GM12878 (cell line): ENCODE measurements at regions not wholly inside any gene's neighbourhood (a gene's known extent, or its start where the extent isn't known, plus 50 kb on each side); places are given as distances from the start of the nearest gene placed in this dataset.

Experiments used
- ATAC-seq: fragments of 200-7000 bp; cut with Tn5 transposase; 3 replicates; pipeline ENCODE4 v1.9.1; 2020; ENCODE audit warnings: mild to moderate bottlenecking, moderate library complexity
- BruUV-seq: library from RNA; stranded (reverse); fragments of 400-500 nt; replicated peaks from 2 replicates; lab custom pipeline; 2021; lab: Mats Ljungman, UMichigan
- CTCF ChIA-PET: fragments of 300-600 bp; sonication (Branson Sonifier 250); formaldehyde crosslinking; extraction: SDS; loops from one replicate; lab custom pipeline; 2021; ENCODE audit warnings: inconsistent platforms; lab: Yijun Ruan, JAX
- POLR2A ChIA-PET: fragments of 350-600 bp; formaldehyde crosslinking; extraction: SDS; loops from one replicate; lab custom pipeline; 2021; ENCODE audit warnings: inconsistent platforms; lab: Charles Lee
- RAD21 ChIA-PET: fragments of 300-600 bp; sonication (Branson Sonifier 250); formaldehyde crosslinking; loops from one replicate; lab custom pipeline; 2023; ENCODE audit warnings: antibody characterized with exemption; ENCODE audit not compliant: unreplicated experiment; lab: Charles Lee
- SMC1A ChIA-PET: fragments of 300-600 bp; sonication (Branson Sonifier 250); formaldehyde crosslinking; loops from one replicate; lab custom pipeline; 2023; ENCODE audit not compliant: unreplicated experiment, uncharacterized antibody; lab: Charles Lee
- DNase-seq: peaks from one replicate; pipeline ENCODE4 v3.0.0-alpha.2; 2011; ENCODE audit warnings: low read depth, low spot score
- FAIRE-seq: peaks from 3 replicates; lab custom pipeline; 2011; peaks lifted over from hg19 to GRCh38; lab: Jason Lieb, UNC
- H2AFZ ChIP-seq: 2 replicates; pipeline ENCODE4 v1.6.0; 2011; ENCODE audit warnings: low read depth, low read length, control low read depth; ENCODE audit not compliant: control insufficient read depth
- H3K27ac ChIP-seq: 2 replicates; pipeline ENCODE4 v1.5.1; 2011; ENCODE audit warnings: control low read depth; ENCODE audit not compliant: control insufficient read depth, insufficient read depth
- H3K27me3 ChIP-seq, 2 experiments: replicated peaks in 1 of 2; 2 replicates each; pipeline versions ENCODE4 v1.6.0 to v1.6.1; 2011; ENCODE audit warnings: low read length in 1 of 2; ENCODE audit not compliant: control insufficient read depth in 2 of 2, insufficient read depth in 2 of 2
- H3K36me3 ChIP-seq, 2 experiments: 2 replicates each; pipeline ENCODE4 v1.5.1; 2011; ENCODE audit warnings: low read length in 1 of 2; ENCODE audit not compliant: control insufficient read depth in 2 of 2, insufficient read depth in 2 of 2
- H3K4me1 ChIP-seq: 2 replicates; pipeline ENCODE4 v1.6.1; 2011; ENCODE audit warnings: mild to moderate bottlenecking, low read length, moderate library complexity, mixed read lengths; ENCODE audit not compliant: control insufficient read depth, insufficient read depth
- H3K4me2 ChIP-seq: 2 replicates; pipeline ENCODE4 v1.6.0; 2011; ENCODE audit warnings: control low read depth; ENCODE audit not compliant: control insufficient read depth, insufficient read depth
- H3K4me3 ChIP-seq: fragments of 200-600 bp; sonication (generic); 2 replicates; pipeline ENCODE4 v1.5.1; 2016
- H3K79me2 ChIP-seq: 2 replicates; pipeline ENCODE4 v1.6.0; 2011; ENCODE audit warnings: low read length; ENCODE audit not compliant: control insufficient read depth, insufficient read depth
- H3K9ac ChIP-seq: 2 replicates; pipeline ENCODE4 v1.8.0; 2011; ENCODE audit warnings: low read length, control low read depth, mixed read lengths; ENCODE audit not compliant: control insufficient read depth, insufficient read depth
- H3K9me3 ChIP-seq: replicated peaks from 3 replicates; pipeline ENCODE4 v1.5.1; 2011; ENCODE audit warnings: mild to moderate bottlenecking, low read length; ENCODE audit not compliant: control insufficient read depth, insufficient read depth
- H4K20me1 ChIP-seq: 2 replicates; pipeline ENCODE4 v1.6.0; 2011; ENCODE audit not compliant: control insufficient read depth, insufficient read depth
- KDM1A ChIP-seq: fragments of 200-600 bp; sonication (generic); IDR thresholded peaks from 2 replicates; pipeline ENCODE4 v1.6.1; 2016; ENCODE audit warnings: borderline replicate concordance
- MXI1 ChIP-seq: fragments of 150-350 bp; IDR thresholded peaks from 2 replicates; pipeline ENCODE4 v1.6.1; 2011; ENCODE audit warnings: low read depth, mild to moderate bottlenecking, inconsistent platforms, low read length, improper control_type of control experiment
- NBN ChIP-seq: fragments of 450-650 bp; IDR thresholded peaks from 2 replicates; pipeline ENCODE4 v1.6.1; 2016
- NFXL1 ChIP-seq: fragments of 450-650 bp; IDR thresholded peaks from 2 replicates; pipeline ENCODE4 v1.6.1; 2017; ENCODE audit warnings: antibody characterized with exemption, mild to moderate bottlenecking, borderline replicate concordance
- NFYA ChIP-seq: IDR thresholded peaks from 2 replicates; pipeline ENCODE4 v1.6.1; 2011; ENCODE audit warnings: low read depth, mild to moderate bottlenecking, low read length, improper control_type of control experiment, borderline replicate concordance
- RELB ChIP-seq: fragments of 450-650 bp; IDR thresholded peaks from 2 replicates; pipeline ENCODE4 v1.6.1; 2017; ENCODE audit warnings: low read depth, mild to moderate bottlenecking, moderate library complexity
- RUNX3 ChIP-seq: IDR thresholded peaks from 2 replicates; pipeline ENCODE4 v1.6.1; 2012; ENCODE audit warnings: low read length, inconsistent platforms
- ZNF384 ChIP-seq: IDR thresholded peaks from 2 replicates; pipeline ENCODE4 v1.6.1; 2012; ENCODE audit warnings: low read depth, mild to moderate bottlenecking, low read length, improper control_type of control experiment, borderline replicate concordance
- WGBS: methylation state at CpG from one replicate; pipeline ENCODE4 v1.1.6; 2016; ENCODE audit warnings: low lambda C conversion rate; ENCODE audit not compliant: insufficient replicate concordance, insufficient coverage; ENCODE audit errors: missing lambda C conversion rate; 5-methylcytosine and 5-hydroxymethylcytosine counted together
- in situ Hi-C: fragments of 300-500 bp; cut with MboI; formaldehyde crosslinking; loops from 9 replicates; pipeline ENCODE4 v1.14.3; 2018; ENCODE audit warnings: mixed read lengths
- intact Hi-C: fragments of 100-400 bp; cut with micrococcal nuclease; formaldehyde crosslinking; loops from one replicate; pipeline ENCODE4 v1.14.2; 2022; ENCODE audit not compliant: unreplicated experiment

- Histone ChIP-seq H3K4me3 (no peak overlapping the region), H3K27me3 (no peaks in the 10 kb centered on the region; a peak in 1 of 4 replicates), H3K27ac (no peak overlapping the region), H3K79me2 (no peaks in the 10 kb centered on the region), H3K4me1 (no peaks in the 10 kb centered on the region), H3K36me3 (no peaks in the 10 kb centered on the region), H3K9me3 (no peaks in the 10 kb centered on the region), H4K20me1 (no peaks in the 10 kb centered on the region), H3K9ac (no peak overlapping the region)
- DNase-seq (no peak), ATAC-seq (no peak), FAIRE-seq (no peak)
- intact Hi-C loops (no loop called here), in situ Hi-C loops (no loop called here)
- ChIA-PET SMC1A (no interaction called here), POLR2A (no interaction called here), CTCF (interaction anchor here (0.9 kb wide), 1 partner anchor 18 kb away, joined by 3 read pairs; no protein-coding TSS in a partner anchor)
- WGBS = 95% methylated on average over 1 of the region's 1 CpG
- TF ChIP-seq RELB (no peak), KDM1A (no peak), MXI1 (no peak), NFYA (no peak), NFXL1 (no peak), ZNF384 (no peak), RUNX3 (no peak), NBN (no peak)
- TF ChIP-seq, all 136 proteins: peak for 0
- H3K4me2 ChIP-seq = no peak overlapping the region
- no TSS peak for BruUV-seq
- RAD21 ChIA-PET = no interaction called here
- no peak overlapping the region for H2AFZ ChIP-seq
Measured at GRCh38 chr3:132818251-132818650, 96.0 kb upstream of the NPHP3 start.
